T-helper 17 cell (primary cell): ENCODE measurements at regions not wholly inside any gene's neighbourhood (a gene's known extent, or its start where the extent isn't known, plus 50 kb on each side); places are given as distances from the start of the nearest gene placed in this dataset.

Source experiments
- ATAC-seq: fragments of 150-1000 bp; cut with Tn5 transposase; 2 replicates; pipeline ENCODE4 v1.10.0; 2021; ENCODE audit warnings: mild to moderate bottlenecking, moderate library complexity
- DNase-seq, 3 donors: peaks; one replicate each; pipeline versions ENCODE4 v3.0.0 to v3.0.0-alpha.2; 2020 to 2021
- H3K9me3 ChIP-seq: one replicate; pipeline ENCODE4 v1.7.0; 2013; ENCODE audit warnings: low read length, mild to moderate bottlenecking; ENCODE audit not compliant: control insufficient read depth, poor library complexity, severe bottlenecking
- H3K27ac Mint-ChIP-seq: one replicate; pipeline ENCODE4 v1.8.0; 2022; ENCODE audit warnings: mild to moderate bottlenecking, moderate library complexity, mixed read lengths
- H3K27me3 Mint-ChIP-seq: one replicate; pipeline ENCODE4 v1.8.0; 2022; ENCODE audit warnings: mixed read lengths
- H3K36me3 Mint-ChIP-seq: one replicate; pipeline ENCODE4 v1.8.0; 2022; ENCODE audit warnings: low read depth, mixed read lengths
- H3K4me1 Mint-ChIP-seq: one replicate; pipeline ENCODE4 v1.8.0; 2022; ENCODE audit warnings: mild to moderate bottlenecking, mixed read lengths
- H3K4me3 Mint-ChIP-seq: one replicate; pipeline ENCODE4 v1.8.0; 2022; ENCODE audit warnings: mild to moderate bottlenecking, moderate library complexity, mixed read lengths

DNA sequence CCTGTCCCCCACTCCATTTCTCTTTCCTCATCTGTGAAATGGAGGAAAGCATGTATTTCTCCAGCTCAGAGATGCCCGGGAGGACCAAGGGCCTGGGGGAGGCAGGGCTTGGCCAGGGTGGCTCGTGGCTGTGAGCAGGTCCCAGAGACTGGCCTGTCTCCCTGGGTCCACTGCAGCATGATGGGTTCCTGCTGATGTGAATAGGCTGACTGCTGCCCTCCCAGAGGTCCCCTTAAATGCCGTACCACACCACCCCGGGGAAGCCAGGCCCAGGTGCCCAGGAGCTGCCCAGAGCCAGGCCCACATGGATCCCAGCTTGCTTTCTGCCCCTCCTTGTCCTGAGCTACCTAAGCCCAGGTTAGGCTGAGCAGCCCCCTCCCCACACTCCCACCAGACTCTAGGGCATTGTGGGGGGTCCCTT is 158.2 kb upstream of the C14orf180 start:
- ATAC-seq (no peak), DNase-seq (no peak)
- Mint-ChIP-seq H3K4me1 (peaks cover 4% of the 10 kb centered on the region), H3K27me3 (peaks cover 5% of the 10 kb centered on the region), H3K27ac (no peak overlapping the region), H3K36me3 (no peaks in the 10 kb centered on the region), H3K4me3 (no peak overlapping the region)
- H3K9me3 ChIP-seq: no peaks in the 10 kb centered on the region

DNA sequence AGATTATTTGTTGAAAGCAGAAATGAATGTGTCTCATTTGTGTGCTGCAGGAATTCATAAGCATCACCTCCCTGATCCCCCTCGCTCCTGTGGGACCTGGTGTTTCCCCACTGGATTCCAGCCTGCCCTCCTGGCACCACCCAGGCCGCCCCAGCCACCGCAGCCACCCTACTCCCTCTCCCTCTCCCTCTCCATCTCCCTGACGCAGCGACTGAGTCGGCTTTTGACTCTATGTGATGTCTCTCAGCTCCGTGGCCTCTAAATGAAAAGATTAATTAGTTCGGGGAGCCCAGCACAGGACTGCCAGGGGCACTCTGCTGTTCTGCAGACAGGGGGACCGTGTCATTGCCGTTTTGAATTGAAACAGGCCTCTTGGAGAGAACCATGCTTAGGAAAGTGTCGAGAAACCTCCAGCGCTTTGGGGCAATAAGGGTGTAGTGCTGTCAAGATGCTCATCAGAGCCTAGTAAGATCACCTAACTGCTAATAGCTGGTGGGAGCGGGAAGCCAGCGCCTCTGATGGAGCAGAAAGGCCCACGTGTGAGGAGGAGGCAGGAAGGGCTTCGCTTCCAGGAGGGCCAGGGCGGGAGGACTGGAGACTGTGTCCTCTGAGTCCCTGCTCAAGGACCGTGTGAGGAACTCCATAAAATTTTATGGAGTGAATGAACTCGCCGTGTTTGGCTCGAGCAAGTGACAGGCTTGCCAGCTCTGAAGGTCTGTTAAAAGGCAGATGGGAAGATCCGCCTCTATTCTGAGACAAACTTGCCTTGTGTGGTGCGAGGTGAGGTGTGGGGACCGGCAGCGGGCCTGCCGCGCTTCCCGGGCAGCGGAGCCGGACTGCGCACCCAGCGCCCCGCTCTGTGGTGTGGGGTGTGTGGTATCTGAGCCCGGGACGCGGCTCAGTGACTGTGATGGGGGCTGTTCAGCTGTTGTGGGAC is 157.4 kb upstream of the C14orf180 start:
- Mint-ChIP-seq H3K27ac (peak overlapping the region; percentile 74), H3K27me3 (no peaks in the 10 kb centered on the region), H3K4me3 (no peak overlapping the region), H3K36me3 (no peaks in the 10 kb centered on the region), H3K4me1 (peaks cover 4% of the 10 kb centered on the region)
- H3K9me3 ChIP-seq: no peaks in the 10 kb centered on the region
- ATAC-seq (no peak), DNase-seq (no peak)

DNA sequence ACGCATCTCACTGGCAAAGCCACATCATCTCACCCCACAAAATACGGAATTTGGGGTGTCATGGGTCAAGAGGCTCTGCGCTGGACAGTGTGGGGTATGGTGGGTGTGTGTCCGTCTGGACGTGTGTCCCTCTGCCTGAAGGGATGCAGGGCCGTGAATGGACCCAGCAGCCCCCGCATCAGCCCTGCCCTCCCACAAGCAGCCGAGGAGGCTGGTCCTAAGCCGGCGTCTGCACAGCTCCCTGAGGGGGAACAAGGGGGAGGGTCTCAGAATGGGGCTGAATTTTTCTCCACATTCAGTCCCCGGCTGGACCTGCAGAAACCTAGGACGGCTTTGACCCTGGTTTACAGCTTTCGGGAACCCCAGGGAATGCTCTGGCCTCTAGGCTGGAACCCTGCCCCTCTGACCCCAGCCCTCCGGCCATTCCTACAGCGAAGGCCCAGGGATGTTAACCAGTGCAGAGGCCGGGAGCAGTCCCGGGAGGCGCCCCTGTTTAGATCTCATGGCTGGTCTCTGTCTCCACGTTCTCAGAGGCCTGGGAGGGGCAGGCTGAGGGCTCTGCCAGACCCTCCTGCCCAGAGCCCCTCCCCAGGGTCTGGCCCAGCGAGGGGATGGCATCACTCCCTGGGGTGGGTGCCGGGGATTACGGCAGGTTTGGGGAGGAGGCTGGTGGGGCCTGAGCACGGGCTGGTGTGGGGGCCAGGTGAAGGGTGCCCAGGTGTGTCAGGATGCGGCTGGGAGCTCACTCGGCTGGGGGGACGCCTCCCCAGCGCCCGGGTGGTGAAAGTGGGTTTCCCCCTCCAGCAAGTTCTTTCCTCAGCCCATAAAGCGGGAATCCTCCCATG is 156.5 kb upstream of the C14orf180 start:
- Mint-ChIP-seq H3K4me1 (peaks cover 4% of the 10 kb centered on the region), H3K27ac (no peak overlapping the region), H3K27me3 (no peaks in the 10 kb centered on the region), H3K4me3 (no peak overlapping the region), H3K36me3 (no peaks in the 10 kb centered on the region)
- H3K9me3 ChIP-seq: no peaks in the 10 kb centered on the region
- DNase-seq: no peak
- no peak for ATAC-seq

DNA sequence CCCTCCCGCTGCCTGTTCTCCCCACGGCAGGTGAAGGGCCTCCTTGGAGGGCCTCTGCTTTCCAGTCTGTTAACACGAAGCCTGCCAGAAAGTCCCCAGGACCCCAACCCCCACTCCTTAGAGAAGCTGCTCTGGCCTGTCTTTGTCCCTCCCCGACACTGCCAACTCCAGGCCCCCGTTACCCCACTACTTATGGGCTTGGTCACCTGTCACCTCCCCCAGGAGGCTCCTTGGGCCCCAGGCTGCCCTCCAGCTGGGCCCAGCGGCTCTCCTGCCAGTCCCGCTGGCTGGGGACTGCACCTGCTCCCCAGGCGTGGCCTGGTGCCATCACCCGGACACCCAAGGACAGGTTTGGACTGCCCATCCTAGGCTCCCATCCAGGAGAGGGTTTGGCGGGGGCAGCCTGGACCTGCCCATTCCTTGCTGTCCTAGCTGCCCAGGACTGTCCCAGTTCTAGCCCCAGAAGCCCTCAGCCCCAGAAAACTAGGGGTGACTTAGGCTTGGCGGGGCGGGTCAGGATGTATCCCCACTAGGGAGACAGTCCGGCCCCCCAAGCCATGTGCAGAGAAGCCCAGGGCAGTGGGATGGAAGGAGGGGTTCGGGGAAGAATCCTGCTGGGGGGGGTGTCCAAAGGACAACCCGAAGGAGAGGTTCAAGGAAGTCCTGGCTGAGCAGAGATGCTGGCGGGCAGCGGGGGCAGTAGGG is 155.7 kb upstream of the C14orf180 start:
- ATAC-seq: no peak
- peaks cover 3% of the 10 kb centered on the region for H3K27me3 Mint-ChIP-seq

DNA sequence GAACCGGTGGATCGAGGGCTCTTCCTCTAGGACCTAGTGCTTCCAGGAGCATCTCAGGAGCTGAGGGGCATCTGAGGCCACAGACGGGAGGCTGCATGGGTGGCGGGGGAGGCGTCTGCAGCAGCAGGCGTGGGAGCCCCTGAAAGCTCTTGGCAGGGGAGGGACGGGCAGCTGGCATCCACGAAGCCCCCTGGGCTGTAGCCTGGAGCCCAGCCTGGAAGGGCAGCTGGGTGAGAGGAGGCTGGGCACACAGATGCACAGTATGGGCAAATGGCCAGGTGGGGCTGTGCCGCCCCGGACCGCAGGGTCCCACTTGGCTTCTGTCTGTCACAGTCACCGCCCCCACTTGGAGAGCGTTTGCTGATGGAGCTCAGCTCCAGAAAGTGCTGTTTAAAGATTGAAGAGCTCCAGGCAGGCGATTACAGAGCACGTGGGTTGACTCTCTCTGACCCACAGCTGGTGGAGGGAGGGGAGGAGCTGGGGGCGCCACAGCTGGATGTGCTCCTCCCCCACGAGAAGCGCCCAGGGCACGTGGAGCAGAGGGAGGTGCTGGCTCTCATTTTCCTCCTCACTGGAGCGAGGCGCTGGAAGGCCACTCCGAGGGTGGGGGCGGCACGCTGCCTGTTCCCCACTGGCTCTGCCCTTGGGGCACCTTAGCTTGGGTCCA is 155.0 kb upstream of the C14orf180 start:
- ATAC-seq: no peak
- no peak for DNase-seq
- H3K27me3 Mint-ChIP-seq: peaks cover 10% of the 10 kb centered on the region

More for the DNA sequence above, 155.7 kb upstream of the C14orf180 start:
- Mint-ChIP-seq H3K4me3 (no peak overlapping the region), H3K36me3 (no peaks in the 10 kb centered on the region), H3K27ac (no peak overlapping the region), H3K4me1 (peaks cover 4% of the 10 kb centered on the region)
- DNase-seq: no peak
- H3K9me3 ChIP-seq: no peaks in the 10 kb centered on the region

DNA sequence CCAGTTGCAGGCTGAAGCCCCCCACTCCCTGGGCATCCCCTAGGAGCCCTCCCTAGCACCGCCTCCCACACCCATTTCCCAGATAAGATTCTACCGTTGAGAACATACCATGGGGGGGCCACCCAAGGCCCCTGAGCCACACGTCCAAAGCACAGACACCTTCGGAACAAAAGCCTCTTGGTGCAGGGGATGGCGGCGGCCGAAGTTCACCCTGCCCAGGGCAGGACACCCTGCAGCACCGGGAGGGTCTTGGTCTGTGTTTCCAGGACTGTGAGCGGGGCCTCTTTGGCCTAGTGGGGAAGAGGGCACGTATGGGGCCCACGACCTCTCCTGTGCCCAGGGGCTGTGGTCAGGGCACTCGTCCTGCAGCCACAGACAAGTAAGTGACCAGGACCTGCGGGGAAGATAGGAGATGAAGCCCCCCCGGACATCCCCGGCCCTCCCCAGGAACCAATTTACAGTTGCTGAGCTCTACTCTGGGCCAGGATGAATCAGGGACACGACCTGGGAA is 154.3 kb upstream of the C14orf180 start:
- no peak overlapping the region for H3K27ac Mint-ChIP-seq
- no peak for DNase-seq
- no peak overlapping the region for H3K4me3 Mint-ChIP-seq
- peaks cover 2% of the 10 kb centered on the region for H3K4me1 Mint-ChIP-seq
- no peak for ATAC-seq
- no peaks in the 10 kb centered on the region for H3K9me3 ChIP-seq
- no peaks in the 10 kb centered on the region for H3K36me3 Mint-ChIP-seq
- H3K27me3 Mint-ChIP-seq: peaks cover 12% of the 10 kb centered on the region

More for the DNA sequence above, 155.0 kb upstream of the C14orf180 start:
- H3K36me3 Mint-ChIP-seq: no peaks in the 10 kb centered on the region
- H3K4me3 Mint-ChIP-seq: no peak overlapping the region
- no peak overlapping the region for H3K27ac Mint-ChIP-seq
- no peaks in the 10 kb centered on the region for H3K9me3 ChIP-seq
- peaks cover 4% of the 10 kb centered on the region for H3K4me1 Mint-ChIP-seq

DNA sequence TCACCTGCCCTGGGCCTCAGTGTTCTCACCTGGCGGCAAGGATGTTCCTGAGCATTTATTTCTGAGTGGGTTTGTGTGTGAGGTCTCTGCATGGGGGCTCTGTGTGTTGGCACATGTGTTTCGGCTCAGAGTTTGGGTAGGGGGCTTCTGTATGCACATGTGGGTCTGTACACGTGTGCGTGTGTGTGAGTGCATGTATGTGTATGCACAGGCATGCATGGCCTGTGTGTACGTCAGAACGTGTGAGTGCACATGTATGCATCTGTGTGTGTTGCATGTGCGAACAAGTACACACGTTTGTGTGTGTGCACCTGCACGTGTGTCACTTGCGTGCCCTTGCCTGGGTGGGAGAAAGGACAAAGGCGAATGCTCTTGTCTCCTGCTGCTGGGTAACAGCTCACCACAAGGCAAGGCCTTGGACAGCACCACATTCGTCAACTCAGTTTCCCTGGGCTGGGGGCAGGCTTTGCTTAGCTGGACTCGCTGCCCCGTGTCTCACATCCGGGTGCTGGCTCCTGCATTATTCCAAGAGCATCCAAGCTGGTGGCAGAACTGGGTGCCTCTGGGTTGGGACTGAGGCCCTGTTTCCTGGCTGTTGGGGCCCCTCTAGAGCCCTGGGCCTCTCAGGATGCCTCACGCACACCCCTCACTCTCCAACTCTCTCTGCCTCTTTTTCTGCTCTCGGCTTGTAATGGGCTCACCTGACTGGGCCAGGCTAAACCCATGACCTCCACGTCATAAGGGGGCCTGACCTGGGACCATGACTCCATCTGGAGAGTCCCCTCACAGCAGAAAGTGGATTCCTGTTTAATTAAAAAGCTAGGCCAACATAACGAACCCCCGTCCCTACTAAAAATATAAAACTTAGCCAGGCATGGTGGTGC is 153.6 kb upstream of the C14orf180 start:
- DNase-seq (no peak), ATAC-seq (no peak)
- peaks cover 8% of the 10 kb centered on the region for H3K4me1 Mint-ChIP-seq
- H3K27me3 Mint-ChIP-seq: peaks cover 20% of the 10 kb centered on the region
- H3K9me3 ChIP-seq: no peaks in the 10 kb centered on the region
- peaks cover 3% of the 10 kb centered on the region for H3K36me3 Mint-ChIP-seq
- no peak overlapping the region for H3K4me3 Mint-ChIP-seq
- no peak overlapping the region for H3K27ac Mint-ChIP-seq

DNA sequence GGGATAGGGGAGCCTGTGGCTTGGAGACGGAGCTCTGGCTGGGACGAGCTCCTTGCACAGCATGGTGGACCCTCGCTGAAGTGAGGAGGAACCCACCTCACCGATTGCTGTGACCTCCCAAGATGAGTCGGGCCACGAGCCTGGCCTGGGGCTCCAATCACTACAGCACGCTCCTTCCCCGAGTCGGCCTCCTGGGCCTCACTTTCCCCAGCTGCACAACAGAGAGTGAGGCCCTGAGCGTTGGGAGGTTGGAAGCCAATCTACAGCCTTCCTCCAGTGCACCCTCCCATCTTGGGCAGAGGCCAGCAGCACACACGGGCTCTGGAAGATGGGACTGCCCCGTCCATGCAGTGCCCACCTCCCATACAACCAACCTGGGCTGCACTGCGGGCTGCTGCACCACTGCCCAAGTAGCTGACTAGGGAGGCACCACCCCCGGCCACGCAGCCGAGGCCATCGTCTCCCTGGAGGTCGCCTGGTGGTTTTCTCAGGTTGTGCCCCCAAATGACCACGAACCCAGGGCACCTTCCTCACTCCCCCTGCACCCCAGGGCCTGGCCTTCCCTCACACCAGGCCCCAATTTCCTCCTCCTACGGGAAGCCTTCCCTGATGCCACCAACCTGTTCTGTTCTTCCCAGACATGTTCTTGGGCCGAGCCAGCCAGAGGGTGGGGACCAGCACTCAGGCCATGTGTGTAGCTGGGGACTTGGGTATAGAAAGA is 152.3 kb upstream of the C14orf180 start:
- Mint-ChIP-seq H3K4me1 (peaks cover 6% of the 10 kb centered on the region), H3K27ac (no peak overlapping the region), H3K4me3 (no peak overlapping the region), H3K27me3 (peaks cover 25% of the 10 kb centered on the region), H3K36me3 (peaks cover 3% of the 10 kb centered on the region)
- DNase-seq: no peak
- H3K9me3 ChIP-seq: no peaks in the 10 kb centered on the region
- ATAC-seq: no peak

DNA sequence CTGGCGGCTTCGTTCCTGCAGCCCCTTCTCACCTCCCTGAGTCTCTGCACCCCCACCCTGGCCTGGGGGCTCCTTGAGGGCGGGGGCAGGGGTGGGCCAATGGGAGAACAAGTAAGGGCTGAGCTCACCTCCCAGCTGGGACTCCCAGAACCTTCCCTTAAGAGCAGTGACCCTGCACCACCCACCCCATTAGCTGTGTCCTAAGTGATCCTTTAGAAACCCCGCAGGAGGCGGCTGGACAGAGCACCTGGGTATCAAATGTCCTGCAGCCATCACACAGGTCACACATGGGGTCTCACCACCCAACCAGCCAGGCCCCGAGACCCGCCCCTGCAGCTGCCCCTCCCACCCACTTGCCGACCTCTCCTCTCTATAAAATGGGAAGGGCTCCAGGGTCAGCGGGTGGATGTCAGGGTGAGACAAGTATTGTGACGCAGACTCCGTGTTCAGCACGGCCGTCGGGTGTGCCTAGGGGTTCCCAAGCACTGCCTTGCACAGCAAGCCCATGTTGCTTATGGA is 151.2 kb upstream of the C14orf180 start:
- H3K36me3 Mint-ChIP-seq: peaks cover 3% of the 10 kb centered on the region
- H3K4me3 Mint-ChIP-seq: no peak overlapping the region
- peaks cover 25% of the 10 kb centered on the region for H3K27me3 Mint-ChIP-seq
- no peak overlapping the region for H3K27ac Mint-ChIP-seq
- no peaks in the 10 kb centered on the region for H3K9me3 ChIP-seq
- peaks cover 6% of the 10 kb centered on the region for H3K4me1 Mint-ChIP-seq
- DNase-seq: no peak
- no peak for ATAC-seq

DNA sequence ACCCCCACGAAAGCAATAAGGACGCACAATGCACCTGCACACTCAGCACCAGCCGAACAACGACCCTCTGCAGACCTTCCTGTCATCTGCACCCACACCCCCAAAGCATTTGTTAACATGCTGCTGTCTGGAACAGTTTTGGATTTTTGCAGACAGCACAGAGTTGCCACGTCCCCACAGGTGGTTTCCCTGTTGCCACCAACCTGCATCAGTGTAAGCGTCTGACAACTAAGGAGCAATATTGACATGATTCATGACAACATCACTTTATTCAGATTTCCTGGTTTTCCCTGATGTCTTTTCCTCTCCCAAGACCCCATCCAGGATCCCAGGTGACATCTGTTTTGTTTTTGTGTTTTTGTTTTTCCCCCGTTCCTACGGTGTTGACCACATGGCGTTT is 150.7 kb upstream of the C14orf180 start:
- peaks cover 3% of the 10 kb centered on the region for H3K36me3 Mint-ChIP-seq
- peak overlapping the region; percentile 19 for H3K4me3 Mint-ChIP-seq
- no peaks in the 10 kb centered on the region for H3K9me3 ChIP-seq
- peaks cover 6% of the 10 kb centered on the region for H3K4me1 Mint-ChIP-seq
- no peak overlapping the region for H3K27ac Mint-ChIP-seq
- no peak for ATAC-seq
- peaks cover 25% of the 10 kb centered on the region for H3K27me3 Mint-ChIP-seq
- DNase-seq: no peak

DNA sequence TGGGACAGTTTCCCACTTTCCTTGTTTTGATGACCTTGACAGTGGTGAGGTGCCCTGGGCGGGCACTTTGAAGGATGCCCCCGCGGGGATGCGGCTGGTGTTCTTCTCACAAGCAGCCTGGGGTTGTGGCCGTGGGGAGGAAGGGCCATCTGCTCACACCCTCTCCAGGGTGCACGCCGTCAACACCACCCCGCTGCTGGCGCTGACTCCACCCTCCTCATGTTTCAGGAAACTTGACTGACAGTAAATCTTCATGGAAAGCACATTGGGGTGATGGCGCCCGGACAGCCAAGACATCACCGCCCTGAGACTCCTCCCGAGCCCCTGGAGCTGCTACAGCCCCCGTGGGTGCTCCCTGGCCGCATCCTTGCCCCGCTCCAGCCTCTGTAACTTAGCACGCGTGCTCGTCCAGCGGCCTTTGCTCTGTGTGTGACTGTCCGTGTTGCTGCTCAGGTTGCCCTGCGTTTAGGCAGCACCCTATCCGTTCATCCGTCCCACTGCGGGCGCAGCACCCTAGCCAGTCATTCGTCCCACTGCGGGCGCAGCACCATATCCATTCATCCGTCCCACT is 150.2 kb upstream of the C14orf180 start:
- ATAC-seq (no peak), DNase-seq (no peak)
- Mint-ChIP-seq H3K36me3 (peaks cover 3% of the 10 kb centered on the region), H3K4me3 (peak overlapping the region; percentile 19), H3K4me1 (peaks cover 6% of the 10 kb centered on the region), H3K27me3 (peaks cover 25% of the 10 kb centered on the region), H3K27ac (no peak overlapping the region)
- no peaks in the 10 kb centered on the region for H3K9me3 ChIP-seq
